DMS53 treated with DMSO at 0.1 percent for 48 hours (cell line): ENCODE measurements at regions not wholly inside any gene's neighbourhood (a gene's known extent, or its start where the extent isn't known, plus 50 kb on each side); places are given as distances from the start of the nearest gene placed in this dataset.
"Not testable (repeated sequence)": the region's sequence is repeated elsewhere in the genome, so short reads cannot be mapped to it uniquely, and the experiment has no call there.

Experiments
- DNase-seq: peaks from one replicate; lab custom pipeline; 2025; ENCODE audit not compliant: unreplicated experiment; lab: John Stamatoyannopoulos, UW

GRCh38 chr3:178206521-178206920, 329.7 kb upstream of the KCNMB2 start:
- no peak for DNase-seq

GRCh38 chr3:178207161-178207560, 329.1 kb upstream of the KCNMB2 start:
- not testable (repeated sequence) for DNase-seq

- not testable (repeated sequence) for DNase-seq
Measured at GRCh38 chr3:178207627-178208026, 328.6 kb upstream of the KCNMB2 start.

GRCh38 chr3:178209116-178209515, 327.1 kb upstream of the KCNMB2 start:
- DNase-seq, result not testable (repeated sequence)

- not testable (repeated sequence) for DNase-seq
Measured at GRCh38 chr3:178209618-178210017, 326.6 kb upstream of the KCNMB2 start.

- DNase-seq, result not testable (repeated sequence)
Measured at GRCh38 chr3:178211086-178211485, 325.1 kb upstream of the KCNMB2 start.

- no peak for DNase-seq
Measured at GRCh38 chr3:178217479-178217878, 318.8 kb upstream of the KCNMB2 start.

GRCh38 chr3:178218231-178218630, 318.0 kb upstream of the KCNMB2 start:
- DNase-seq, result no peak

- not testable (repeated sequence) for DNase-seq
Measured at GRCh38 chr3:178219661-178220060, 316.6 kb upstream of the KCNMB2 start.

- DNase-seq, result no peak
Measured at GRCh38 chr3:178223876-178224275, 312.4 kb upstream of the KCNMB2 start.

GRCh38 chr3:178226094-178226493, 310.1 kb upstream of the KCNMB2 start:
- DNase-seq, result no peak

GRCh38 chr3:178231645-178232044, 304.6 kb upstream of the KCNMB2 start:
- DNase-seq, result no peak

GRCh38 chr3:178233371-178234071, 302.7 kb upstream of the KCNMB2 start:
- no peak for DNase-seq

- no peak for DNase-seq
Measured at GRCh38 chr3:178236555-178237277, 299.5 kb upstream of the KCNMB2 start.

- no peak for DNase-seq
Measured at GRCh38 chr3:178238179-178238578, 298.1 kb upstream of the KCNMB2 start.

GRCh38 chr3:178244733-178245709, 291.2 kb upstream of the KCNMB2 start:
- no peak for DNase-seq

GRCh38 chr3:178246004-178246403, 290.2 kb upstream of the KCNMB2 start:
- DNase-seq, result no peak

GRCh38 chr3:178255315-178255714, 280.9 kb upstream of the KCNMB2 start:
- DNase-seq, result no peak

GRCh38 chr3:178257491-178257890, 278.7 kb upstream of the KCNMB2 start:
- no peak for DNase-seq

- no peak for DNase-seq
Measured at GRCh38 chr3:178258121-178258520, 278.1 kb upstream of the KCNMB2 start.

GRCh38 chr3:178259703-178260102, 276.5 kb upstream of the KCNMB2 start:
- DNase-seq, result no peak
